ENCODE measurements at regions not wholly inside any gene's neighbourhood (a gene's known extent, or its start where the extent isn't known, plus 50 kb on each side); places are given as distances from the start of the nearest gene placed in this dataset.

- TF ChIP-seq, protein P1, sequence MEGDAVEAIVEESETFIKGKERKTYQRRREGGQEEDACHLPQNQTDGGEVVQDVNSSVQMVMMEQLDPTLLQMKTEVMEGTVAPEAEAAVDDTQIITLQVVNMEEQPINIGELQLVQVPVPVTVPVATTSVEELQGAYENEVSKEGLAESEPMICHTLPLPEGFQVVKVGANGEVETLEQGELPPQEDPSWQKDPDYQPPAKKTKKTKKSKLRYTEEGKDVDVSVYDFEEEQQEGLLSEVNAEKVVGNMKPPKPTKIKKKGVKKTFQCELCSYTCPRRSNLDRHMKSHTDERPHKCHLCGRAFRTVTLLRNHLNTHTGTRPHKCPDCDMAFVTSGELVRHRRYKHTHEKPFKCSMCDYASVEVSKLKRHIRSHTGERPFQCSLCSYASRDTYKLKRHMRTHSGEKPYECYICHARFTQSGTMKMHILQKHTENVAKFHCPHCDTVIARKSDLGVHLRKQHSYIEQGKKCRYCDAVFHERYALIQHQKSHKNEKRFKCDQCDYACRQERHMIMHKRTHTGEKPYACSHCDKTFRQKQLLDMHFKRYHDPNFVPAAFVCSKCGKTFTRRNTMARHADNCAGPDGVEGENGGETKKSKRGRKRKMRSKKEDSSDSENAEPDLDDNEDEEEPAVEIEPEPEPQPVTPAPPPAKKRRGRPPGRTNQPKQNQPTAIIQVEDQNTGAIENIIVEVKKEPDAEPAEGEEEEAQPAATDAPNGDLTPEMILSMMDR (IDR thresholded peaks at IDR 0.05): no peak
- TF ChIP-seq ZFX (IDR thresholded peaks at IDR 0.05; ENCODE audit: borderline replicate concordance): no peak
Measured at GRCh38 chr7:93778384-93778783, 112.2 kb downstream of the TFPI2 start.

Data from 22Rv1 (cell line).